OCI-LY7 (cell line): ENCODE measurements at regions not wholly inside any gene's neighbourhood (a gene's known extent, or its start where the extent isn't known, plus 50 kb on each side); places are given as distances from the start of the nearest gene placed in this dataset.

Experiments used
- BruUV-seq: library from RNA; stranded (reverse); fragments of 400-500 nt; replicated peaks from 2 replicates; lab custom pipeline; 2021; lab: Mats Ljungman, UMichigan
- CTCF ChIA-PET: fragments of 300-600 bp; sonication (Branson Sonifier 250); formaldehyde crosslinking; loops from one replicate; lab custom pipeline; 2022; ENCODE audit warnings: antibody characterized with exemption; ENCODE audit not compliant: unreplicated experiment; lab: Charles Lee
- POLR2A ChIA-PET: fragments of 300-600 bp; sonication (Branson Sonifier 250); formaldehyde crosslinking; loops from one replicate; lab custom pipeline; 2022; ENCODE audit warnings: antibody characterized with exemption; lab: Charles Lee
- DNase-seq: peaks from one replicate; pipeline ENCODE4 v3.0.0-alpha.2; 2015; ENCODE audit warnings: low spot score
- H2AFZ ChIP-seq: fragments of 200-600 bp; sonication (generic), shearing (Covaris generic); 2 replicates; pipeline ENCODE4 v1.6.1; 2014; ENCODE audit warnings: mild to moderate bottlenecking, antibody characterized with exemption, low read length, moderate library complexity
- H3K27ac ChIP-seq: fragments of 200-600 bp; sonication (generic); 2 replicates; pipeline ENCODE4 v1.5.1; 2014; ENCODE audit warnings: mixed run types, low read depth, mild to moderate bottlenecking, moderate library complexity, low read length, inconsistent platforms; ENCODE audit not compliant: poor library complexity, severe bottlenecking
- H3K36me3 ChIP-seq: fragments of 200-600 bp; sonication (generic); 2 replicates; pipeline ENCODE4 v1.6.1; 2014; ENCODE audit warnings: mild to moderate bottlenecking, antibody characterized with exemption, low read length, moderate library complexity, mixed read lengths; ENCODE audit not compliant: insufficient read depth
- H3K4me1 ChIP-seq: fragments of 200-600 bp; sonication (generic); 2 replicates; pipeline ENCODE4 v1.5.1; 2014; ENCODE audit warnings: mild to moderate bottlenecking, low read length; ENCODE audit not compliant: insufficient read depth, poor library complexity, severe bottlenecking
- H3K4me2 ChIP-seq: fragments of 200-600 bp; sonication (generic); 2 replicates; pipeline ENCODE4 v1.6.1; 2014; ENCODE audit warnings: mild to moderate bottlenecking, low read length
- H3K4me3 ChIP-seq: fragments of 200-600 bp; sonication (generic); 2 replicates; pipeline ENCODE4 v1.5.1; 2014; ENCODE audit warnings: mild to moderate bottlenecking, low read depth, low read length; ENCODE audit not compliant: poor library complexity, severe bottlenecking
- H3K79me2 ChIP-seq: fragments of 200-600 bp; sonication (generic); 2 replicates; pipeline ENCODE4 v1.6.1; 2016; ENCODE audit warnings: low read depth, mild to moderate bottlenecking, low read length, moderate library complexity, mixed read lengths; ENCODE audit not compliant: insufficient read depth
- H3K9me2 ChIP-seq: fragments of 200-600 bp; sonication (generic); 2 replicates; pipeline ENCODE4 v1.6.1; 2016; ENCODE audit warnings: mild to moderate bottlenecking, low read length, mixed read lengths; ENCODE audit not compliant: insufficient read depth
- H3K9me3 ChIP-seq: fragments of 200-600 bp; sonication (generic); 2 replicates; pipeline ENCODE4 v1.6.1; 2014; ENCODE audit warnings: mild to moderate bottlenecking, mixed run types, low read length, mixed read lengths
- H4K20me1 ChIP-seq: fragments of 200-600 bp; sonication (generic); 2 replicates; pipeline ENCODE4 v1.6.1; 2014; ENCODE audit warnings: mild to moderate bottlenecking, antibody characterized with exemption, low read length, moderate library complexity, mixed read lengths; ENCODE audit not compliant: insufficient read depth
- CTCF ChIP-seq: fragments of 200-600 bp; sonication (generic); conservative IDR thresholded peaks from 2 replicates; pipeline ENCODE4 v1.5.1; 2014; ENCODE audit warnings: mild to moderate bottlenecking, antibody characterized with exemption, low read length, moderate library complexity, mixed read lengths
- EZH2phosphoT487 ChIP-seq: fragments of 200-600 bp; sonication (generic); IDR thresholded peaks from 2 replicates; pipeline ENCODE4 v1.6.1; 2018; ENCODE audit warnings: low read depth, borderline replicate concordance, mild to moderate bottlenecking, mixed run types, antibody characterized with exemption, low read length, moderate library complexity, mixed read lengths
- intact Hi-C: fragments of 100-400 bp; cut with micrococcal nuclease; formaldehyde crosslinking; loops from one replicate; pipeline ENCODE4 v1.10.0; 2022; ENCODE audit not compliant: unreplicated experiment

DNA sequence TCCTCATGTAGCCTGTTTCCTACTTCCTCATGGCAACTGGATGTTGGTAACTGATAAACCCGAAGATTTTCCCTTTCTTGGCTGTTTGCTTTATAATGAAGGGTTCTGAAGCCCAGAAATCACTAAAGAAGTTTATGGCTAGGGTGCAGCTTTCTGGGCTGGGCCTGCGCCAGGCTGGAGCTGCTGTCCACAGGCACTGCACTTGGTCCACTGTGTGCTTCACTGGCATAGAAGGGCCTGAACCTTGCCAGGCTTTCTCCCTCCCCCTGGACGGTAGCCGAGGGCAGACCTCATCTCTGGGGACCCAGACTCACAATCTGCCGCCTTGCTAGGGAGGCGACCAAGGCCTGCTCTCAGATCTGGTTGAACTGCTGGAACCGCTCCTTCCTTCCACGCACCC lies 133.3 kb upstream of the SPRED2 start:
- Histone ChIP-seq H2AFZ (no peak overlapping the region), H3K79me2 (no peaks in the 10 kb centered on the region), H4K20me1 (no peaks in the 10 kb centered on the region), H3K9me3 (no peaks in the 10 kb centered on the region), H3K4me3 (no peak overlapping the region), H3K4me1 (no peaks in the 10 kb centered on the region), H3K9me2 (no peaks in the 10 kb centered on the region), H3K27ac (no peak overlapping the region), H3K4me2 (no peak overlapping the region), H3K36me3 (no peaks in the 10 kb centered on the region)
- TF ChIP-seq CTCF (no peak), EZH2phosphoT487 (no peak)
- CTCF ChIA-PET: no interaction called here
- intact Hi-C loops: no loop called here
- BruUV-seq: no TSS peak
- no peak for DNase-seq
- POLR2A ChIA-PET: no interaction called here

DNA sequence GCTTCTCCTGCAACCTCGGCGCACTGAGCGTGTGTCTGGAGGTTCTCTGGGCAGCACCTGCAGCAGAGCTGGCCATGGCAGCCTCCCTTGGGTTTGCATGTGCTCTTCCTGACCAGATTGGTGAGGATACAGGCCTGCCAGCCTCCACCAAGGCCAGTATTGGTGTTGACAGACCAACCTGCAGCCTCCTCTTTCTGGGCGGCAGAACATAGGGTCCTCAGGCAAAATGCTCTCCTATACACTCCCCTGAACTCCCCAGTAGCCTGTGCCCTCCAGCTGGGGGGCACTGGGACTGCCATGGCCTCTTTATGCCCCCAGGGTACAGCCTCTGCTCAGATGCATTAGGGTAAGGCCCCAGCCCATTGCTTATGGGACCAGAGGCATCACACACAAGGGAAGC lies 131.9 kb upstream of the SPRED2 start:
- H3K9me3 ChIP-seq: no peaks in the 10 kb centered on the region
- no peak overlapping the region for H3K27ac ChIP-seq
- no peaks in the 10 kb centered on the region for H3K36me3 ChIP-seq
- CTCF ChIA-PET: no interaction called here
- H3K9me2 ChIP-seq: no peaks in the 10 kb centered on the region
- H3K79me2 ChIP-seq: no peaks in the 10 kb centered on the region
- H4K20me1 ChIP-seq: no peaks in the 10 kb centered on the region
- no peak overlapping the region for H3K4me3 ChIP-seq
- BruUV-seq: no TSS peak
- POLR2A ChIA-PET: interaction anchor here (0.6 kb wide), 1 partner anchor 274 kb away, joined by 3 read pairs; no protein-coding TSS in a partner anchor
- H2AFZ ChIP-seq: no peak overlapping the region
- H3K4me1 ChIP-seq: no peaks in the 10 kb centered on the region
- DNase-seq: no peak
- intact Hi-C loops: no loop called here
- TF ChIP-seq CTCF (no peak), EZH2phosphoT487 (no peak)
- no peak overlapping the region for H3K4me2 ChIP-seq

DNA sequence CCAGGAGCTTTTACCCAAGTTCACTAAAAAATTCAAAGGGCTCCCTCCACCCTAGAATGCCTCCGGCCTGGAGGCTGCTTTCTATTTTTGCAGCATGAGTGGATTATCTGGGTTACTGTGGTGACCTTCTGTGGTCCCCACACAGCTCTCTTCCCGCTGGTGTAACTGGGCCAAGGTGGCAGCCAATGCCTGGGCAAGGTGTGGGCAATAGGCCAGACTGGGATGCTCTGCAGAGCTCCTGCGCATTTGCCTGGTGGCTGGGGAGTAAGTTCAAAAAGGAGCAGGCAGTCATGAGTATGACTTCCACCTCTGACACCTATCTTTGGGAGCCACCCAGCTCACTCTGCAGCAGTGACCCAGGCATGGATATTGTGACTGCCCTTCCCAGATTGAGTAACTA lies 130.5 kb upstream of the SPRED2 start:
- Histone ChIP-seq H3K4me2 (no peak overlapping the region), H3K27ac (no peak overlapping the region), H3K4me1 (no peaks in the 10 kb centered on the region), H4K20me1 (no peaks in the 10 kb centered on the region), H3K36me3 (no peaks in the 10 kb centered on the region), H3K9me3 (no peaks in the 10 kb centered on the region), H3K79me2 (no peaks in the 10 kb centered on the region), H3K9me2 (no peaks in the 10 kb centered on the region), H3K4me3 (no peak overlapping the region), H2AFZ (no peak overlapping the region)
- ChIA-PET POLR2A (no interaction called here), CTCF (no interaction called here)
- intact Hi-C loops: no loop called here
- DNase-seq: no peak
- no peak for TF ChIP-seq CTCF
- no peak for TF ChIP-seq EZH2phosphoT487
- no TSS peak for BruUV-seq
